Stimulated activated CD4-positive, alpha-beta T cell treated with anti-CD3 and anti-CD28 coated beads, Interleukin-15, amount 100 ng/mL, for 24 hours (primary cell): ENCODE measurements at regions not wholly inside any gene's neighbourhood (a gene's known extent, or its start where the extent isn't known, plus 50 kb on each side); places are given as distances from the start of the nearest gene placed in this dataset.

ENCODE experiments used
- DNase-seq: peaks from one replicate; pipeline ENCODE4 v3.0.0-alpha.2; 2020

GRCh38 chr18:2336690-2337392 lies 234.5 kb downstream of the METTL4 start:
- no peak for DNase-seq

- peak; percentile 70 for DNase-seq
These were observed 233.7 kb downstream of the METTL4 start for GRCh38 chr18:2337552-2338141.

- no peak for DNase-seq
These were observed 232.7 kb downstream of the METTL4 start for GRCh38 chr18:2338601-2339000.

- no peak for DNase-seq
These were observed 231.0 kb downstream of the METTL4 start for GRCh38 chr18:2340335-2340734.

- DNase-seq, result no peak
These were observed 223.3 kb downstream of the METTL4 start for GRCh38 chr18:2348003-2348402.

GRCh38 chr18:2351126-2351850 lies 220.0 kb downstream of the METTL4 start:
- DNase-seq, result no peak

GRCh38 chr18:2354292-2354691 lies 217.0 kb downstream of the METTL4 start:
- no peak for DNase-seq

GRCh38 chr18:2356906-2357305 lies 214.4 kb downstream of the METTL4 start:
- DNase-seq, result no peak

- DNase-seq, result no peak
These were observed 210.4 kb downstream of the METTL4 start for GRCh38 chr18:2360861-2361260.

GRCh38 chr18:2368102-2368501 lies 203.2 kb downstream of the METTL4 start:
- DNase-seq, result no peak

GRCh38 chr18:2376707-2377106 lies 194.6 kb downstream of the METTL4 start:
- no peak for DNase-seq

- DNase-seq, result no peak
These were observed 191.2 kb downstream of the METTL4 start for GRCh38 chr18:2380101-2380500.

GRCh38 chr18:2381539-2381938 lies 189.8 kb downstream of the METTL4 start:
- DNase-seq, result no peak

GRCh38 chr18:2387588-2387987 lies 183.7 kb downstream of the METTL4 start:
- no peak for DNase-seq

- DNase-seq, result no peak
These were observed 181.1 kb downstream of the METTL4 start for GRCh38 chr18:2390158-2390557.

GRCh38 chr18:2391470-2391869 lies 179.8 kb downstream of the METTL4 start:
- DNase-seq, result no peak

- no peak for DNase-seq
These were observed 178.9 kb downstream of the METTL4 start for GRCh38 chr18:2392446-2392845.

- no peak for DNase-seq
These were observed 176.6 kb downstream of the METTL4 start for GRCh38 chr18:2394684-2395083.

- DNase-seq, result no peak
These were observed 175.7 kb downstream of the METTL4 start for GRCh38 chr18:2395427-2396161.

- DNase-seq, result no peak
These were observed 175.2 kb downstream of the METTL4 start for GRCh38 chr18:2396162-2396505.

GRCh38 chr18:2400701-2401196 lies 170.6 kb downstream of the METTL4 start:
- DNase-seq, result no peak

GRCh38 chr18:2402084-2402483 lies 169.2 kb downstream of the METTL4 start:
- DNase-seq, result no peak

GRCh38 chr18:2406544-2406943 lies 164.8 kb downstream of the METTL4 start:
- DNase-seq, result no peak
